ENCODE measurements at regions not wholly inside any gene's neighbourhood (a gene's known extent, or its start where the extent isn't known, plus 50 kb on each side); places are given as distances from the start of the nearest gene placed in this dataset.

- TF ChIP-seq CTCF (IDR thresholded peaks at IDR 0.05; ENCODE audit: extremely low read depth in 1 of 2, insufficient read depth in 1 of 2, low read depth in 1 of 2, low read length in 2 of 2), result no peak
- no peak for TF ChIP-seq POLR2A (IDR thresholded peaks at IDR 0.05; ENCODE audit: low read depth, low read length)
- no peak for TF ChIP-seq POLR2AphosphoS5 (IDR thresholded peaks at IDR 0.05; ENCODE audit: insufficient read depth, low read depth, low read length)
- no peak for TF ChIP-seq EZH2 (IDR thresholded peaks at IDR 0.05; ENCODE audit: borderline replicate concordance, low read depth, low read length, severe bottlenecking)
- TF ChIP-seq GATA2 (IDR thresholded peaks at IDR 0.05; ENCODE audit: insufficient read depth, insufficient read length, low read depth, low read length), result no peak
- TF ChIP-seq MYC (IDR thresholded peaks at IDR 0.05; ENCODE audit: low read depth, low read length), result no peak
- TF ChIP-seq JUN (IDR thresholded peaks at IDR 0.05; ENCODE audit: borderline replicate concordance, insufficient read depth, insufficient read length, low read depth), result no peak
- TF ChIP-seq FOS (IDR thresholded peaks at IDR 0.05; ENCODE audit: borderline replicate concordance, insufficient read depth, low read length), result no peak
- no peak for TF ChIP-seq MAX (IDR thresholded peaks at IDR 0.05; ENCODE audit: insufficient read depth, insufficient read length)
Measured at GRCh38 chr21:35414056-35414455, 365.0 kb upstream of the RUNX1 start.

Measured in endothelial cell of umbilical vein (primary cell).